GM23248 (cell line): ENCODE measurements at regions not wholly inside any gene's neighbourhood (a gene's known extent, or its start where the extent isn't known, plus 50 kb on each side); places are given as distances from the start of the nearest gene placed in this dataset.
"Not testable (repeated sequence)": the region's sequence is repeated elsewhere in the genome, so short reads cannot be mapped to it uniquely, and the experiment has no call there.

Experiments used
- DNase-seq: peaks from one replicate; pipeline ENCODE4 v3.0.0-alpha.2; 2015
- H2AFZ ChIP-seq: fragments of 200-600 bp; sonication (generic); 2 replicates; pipeline ENCODE4 v1.6.1; 2016; ENCODE audit warnings: antibody characterized with exemption
- H3F3A ChIP-seq: fragments of 200-600 bp; sonication (generic); 2 replicates; pipeline ENCODE4 v1.6.1; 2016; ENCODE audit warnings: mild to moderate bottlenecking, antibody characterized with exemption, mixed run types; ENCODE audit not compliant: insufficient read depth
- H3K27ac ChIP-seq: fragments of 200-600 bp; sonication (generic); 2 replicates; pipeline ENCODE4 v1.5.1; 2016; ENCODE audit warnings: mild to moderate bottlenecking
- H3K27me3 ChIP-seq: fragments of 200-600 bp; sonication (generic); replicated peaks from 2 replicates; pipeline ENCODE4 v1.6.1; 2016; ENCODE audit warnings: mild to moderate bottlenecking; ENCODE audit not compliant: insufficient read depth
- H3K36me3 ChIP-seq: fragments of 200-600 bp; sonication (generic); 2 replicates; pipeline ENCODE4 v1.6.1; 2016; ENCODE audit warnings: low read depth, mild to moderate bottlenecking
- H3K4me1 ChIP-seq: fragments of 200-600 bp; sonication (generic); 2 replicates; pipeline ENCODE4 v1.6.1; 2016; ENCODE audit warnings: mild to moderate bottlenecking; ENCODE audit not compliant: insufficient read depth
- H3K4me2 ChIP-seq: fragments of 200-600 bp; sonication (generic); one replicate; pipeline ENCODE4 v1.6.1; 2016; ENCODE audit warnings: mild to moderate bottlenecking; ENCODE audit not compliant: unreplicated experiment
- H3K4me3 ChIP-seq: fragments of 200-600 bp; sonication (generic); 2 replicates; pipeline ENCODE4 v1.5.1; 2016; ENCODE audit warnings: mild to moderate bottlenecking
- H3K79me2 ChIP-seq: fragments of 200-600 bp; sonication (generic); 2 replicates; pipeline ENCODE4 v1.6.1; 2016; ENCODE audit warnings: mild to moderate bottlenecking; ENCODE audit not compliant: insufficient read depth
- H3K9ac ChIP-seq: fragments of 200-600 bp; sonication (generic); 2 replicates; pipeline ENCODE4 v1.6.1; 2016; ENCODE audit warnings: mild to moderate bottlenecking
- H3K9me2 ChIP-seq: fragments of 200-600 bp; sonication (generic); 2 replicates; pipeline ENCODE4 v1.6.1; 2016; ENCODE audit warnings: mixed run types, mild to moderate bottlenecking, moderate library complexity; ENCODE audit not compliant: insufficient read depth
- H3K9me3 ChIP-seq: fragments of 200-600 bp; sonication (generic); one replicate; pipeline ENCODE4 v1.6.1; 2017; ENCODE audit warnings: low read depth
- H4K20me1 ChIP-seq: fragments of 200-600 bp; sonication (generic); 2 replicates; pipeline ENCODE4 v1.6.0; 2016; ENCODE audit not compliant: insufficient read depth
- EZH2 ChIP-seq: fragments of 200-600 bp; sonication (generic); IDR thresholded peaks from 2 replicates; pipeline ENCODE4 v1.6.1; 2018; ENCODE audit warnings: antibody characterized with exemption, mild to moderate bottlenecking; ENCODE audit not compliant: insufficient read depth, poor library complexity, severe bottlenecking
- EZH2phosphoT487 ChIP-seq: fragments of 200-600 bp; sonication (generic); IDR thresholded peaks from 2 replicates; pipeline ENCODE4 v1.6.1; 2018; ENCODE audit warnings: antibody characterized with exemption, moderate library complexity, mild to moderate bottlenecking, low read depth; ENCODE audit not compliant: insufficient read depth
- WGBS, 2 experiments: methylation state at CpG; one replicate each; pipeline ENCODE4 v1.1.6; 2015 to 2017; ENCODE audit warnings: low lambda C conversion rate in 2 of 2, low coverage in 1 of 2; ENCODE audit errors: missing lambda C conversion rate in 2 of 2; 5-methylcytosine and 5-hydroxymethylcytosine counted together
- in situ Hi-C: fragments of 300-500 bp; cut with MboI; formaldehyde crosslinking; loops from 2 replicates; pipeline ENCODE4 v1.15.0; 2020

GRCh38 chr12:131408036-131408365 is 302.9 kb upstream of the SFSWAP start:
- H3F3A ChIP-seq = no peaks in the 10 kb centered on the region
- 25 to 26% methylated on average over 6 of the region's 6 CpGs for WGBS, 2 experiments
- H3K27ac ChIP-seq = no peak overlapping the region
- in situ Hi-C loops = no loop called here
- H3K27me3 ChIP-seq = no peaks in the 10 kb centered on the region
- H3K9me2 ChIP-seq = no peaks in the 10 kb centered on the region
- H3K4me3 ChIP-seq = no peak overlapping the region
- no peak overlapping the region for H2AFZ ChIP-seq
- H3K9ac ChIP-seq = no peak overlapping the region
- H3K36me3 ChIP-seq = no peaks in the 10 kb centered on the region
- DNase-seq = no peak
- H3K79me2 ChIP-seq = no peaks in the 10 kb centered on the region
- no peaks in the 10 kb centered on the region for H3K4me1 ChIP-seq
- no peaks in the 10 kb centered on the region for H3K9me3 ChIP-seq
- H4K20me1 ChIP-seq = no peaks in the 10 kb centered on the region
- no peak for TF ChIP-seq EZH2
- TF ChIP-seq EZH2phosphoT487 = no peak
- no peak overlapping the region for H3K4me2 ChIP-seq

DNA sequence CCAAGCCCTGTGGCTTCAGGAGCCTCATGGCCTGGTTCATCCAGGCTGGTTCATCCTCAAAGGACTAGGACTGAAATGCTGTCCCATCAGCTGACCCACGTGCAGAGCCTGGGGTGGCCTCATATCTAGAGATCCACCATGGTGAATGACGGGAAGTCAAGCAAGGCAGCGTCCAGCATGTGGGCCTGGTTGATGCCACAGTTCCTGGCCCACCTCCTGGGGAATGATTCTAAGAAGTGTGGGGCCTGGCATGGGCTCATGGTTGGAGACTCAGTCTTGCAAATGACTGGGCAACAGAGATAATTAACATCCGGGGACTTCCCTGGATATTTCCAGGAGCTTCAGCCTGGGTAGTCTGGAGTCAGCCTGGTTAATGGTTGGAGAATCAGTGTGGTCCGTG is 302.4 kb upstream of the SFSWAP start:
- Histone ChIP-seq H4K20me1 (no peaks in the 10 kb centered on the region), H3K4me2 (no peak overlapping the region), H3K27ac (no peak overlapping the region), H3F3A (no peaks in the 10 kb centered on the region), H3K27me3 (no peaks in the 10 kb centered on the region), H3K9me2 (no peaks in the 10 kb centered on the region), H3K36me3 (no peaks in the 10 kb centered on the region), H3K9me3 (no peaks in the 10 kb centered on the region), H3K4me3 (no peak overlapping the region), H3K4me1 (no peaks in the 10 kb centered on the region), H3K9ac (no peak overlapping the region), H2AFZ (no peak overlapping the region), H3K79me2 (no peaks in the 10 kb centered on the region)
- TF ChIP-seq EZH2phosphoT487 (no peak), EZH2 (no peak)
- WGBS, 2 experiments = 22 to 23% methylated on average over 5 of the region's 5 CpGs
- DNase-seq = no peak
- in situ Hi-C loops = no loop called here

DNA sequence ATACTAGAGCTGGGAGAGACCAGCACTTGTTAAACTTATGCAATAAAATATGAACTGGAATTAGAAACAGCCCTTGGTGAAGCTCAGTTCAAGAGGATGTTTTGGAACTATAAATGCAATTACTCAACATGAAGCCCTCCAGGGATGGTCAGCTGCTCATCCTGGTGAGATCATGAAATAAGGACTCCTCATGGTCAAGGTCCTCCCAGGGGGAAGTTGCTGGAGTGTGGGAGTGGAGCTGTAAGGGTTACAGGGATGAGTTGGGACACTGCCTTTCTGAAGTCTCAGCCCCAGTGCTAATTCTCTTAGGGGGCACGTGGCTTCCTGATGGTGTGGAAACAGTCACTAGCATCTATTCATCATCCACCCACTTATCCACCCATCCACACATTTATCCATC is 301.7 kb upstream of the SFSWAP start:
- no peak overlapping the region for H3K27ac ChIP-seq
- H3K36me3 ChIP-seq = no peaks in the 10 kb centered on the region
- H4K20me1 ChIP-seq = no peaks in the 10 kb centered on the region
- in situ Hi-C loops = no loop called here
- no peaks in the 10 kb centered on the region for H3K4me1 ChIP-seq
- DNase-seq = no peak
- 0% methylated on average over 1 of the region's 1 CpG for WGBS, 2 experiments
- H3F3A ChIP-seq = no peaks in the 10 kb centered on the region
- no peaks in the 10 kb centered on the region for H3K9me2 ChIP-seq
- H3K27me3 ChIP-seq = no peaks in the 10 kb centered on the region
- no peaks in the 10 kb centered on the region for H3K79me2 ChIP-seq
- H3K9ac ChIP-seq = no peak overlapping the region
- H3K4me2 ChIP-seq = no peak overlapping the region
- H3K9me3 ChIP-seq = no peaks in the 10 kb centered on the region
- TF ChIP-seq EZH2 (no peak), EZH2phosphoT487 (no peak)
- H3K4me3 ChIP-seq = no peak overlapping the region
- H2AFZ ChIP-seq = no peak overlapping the region

DNA sequence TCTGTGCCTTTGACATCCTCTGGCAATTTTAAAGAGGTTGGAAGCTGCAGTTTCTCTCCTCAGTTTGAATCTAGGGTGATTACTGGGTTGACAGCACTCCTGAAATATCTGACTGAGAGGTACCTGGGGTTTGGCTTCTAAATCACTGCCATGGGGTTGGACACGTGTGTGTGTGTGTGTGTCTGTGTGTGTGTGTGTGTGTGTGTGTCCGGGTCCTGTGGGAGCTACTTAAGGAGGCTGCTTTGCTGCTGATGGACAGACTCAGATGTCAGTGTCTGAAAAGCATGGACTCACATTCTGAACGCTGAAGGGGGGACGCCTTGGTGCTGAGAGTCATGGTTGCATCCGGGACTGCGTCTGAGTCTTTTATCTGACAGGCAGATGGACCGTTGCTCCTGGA is 299.1 kb upstream of the SFSWAP start:
- not testable (repeated sequence) for H3K4me1 ChIP-seq, H3K4me2 ChIP-seq

DNA sequence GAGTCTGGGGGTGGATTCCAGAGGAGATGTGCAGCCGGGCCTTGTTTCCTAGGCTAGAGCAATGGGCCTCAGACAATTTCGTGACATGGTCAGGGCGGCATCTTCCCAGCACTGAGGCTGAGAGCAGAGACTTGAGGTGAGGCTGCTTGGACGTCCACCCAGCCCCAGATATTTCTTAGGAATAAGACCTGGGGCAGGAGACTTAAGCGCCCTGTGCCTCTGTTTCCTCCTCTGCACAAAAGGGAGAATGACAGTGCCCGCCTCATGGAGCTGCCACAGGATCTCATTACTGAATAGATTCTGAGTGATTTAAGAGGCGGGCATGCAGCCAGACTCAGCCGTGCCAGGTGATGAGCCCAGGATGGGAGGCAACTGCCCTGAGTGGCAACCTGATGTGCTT is 297.9 kb upstream of the SFSWAP start:
- H3K27ac ChIP-seq = no peak overlapping the region
- H3K4me1 ChIP-seq = no peaks in the 10 kb centered on the region
- no peaks in the 10 kb centered on the region for H3F3A ChIP-seq
- H3K4me3 ChIP-seq = no peak overlapping the region
- no peaks in the 10 kb centered on the region for H3K9me2 ChIP-seq
- no peak overlapping the region for H3K9ac ChIP-seq
- H3K9me3 ChIP-seq = no peaks in the 10 kb centered on the region
- H4K20me1 ChIP-seq = no peaks in the 10 kb centered on the region
- H3K79me2 ChIP-seq = no peaks in the 10 kb centered on the region
- no peak for TF ChIP-seq EZH2
- H3K36me3 ChIP-seq = no peaks in the 10 kb centered on the region
- in situ Hi-C loops = no loop called here
- H3K27me3 ChIP-seq = no peaks in the 10 kb centered on the region
- no peak for DNase-seq
- H2AFZ ChIP-seq = no peak overlapping the region
- WGBS, 2 experiments = 45 to 50% methylated on average over 8 of the region's 8 CpGs
- no peak overlapping the region for H3K4me2 ChIP-seq

More for the DNA sequence above, 299.1 kb upstream of the SFSWAP start:
- in situ Hi-C loops, H3K27ac ChIP-seq, DNase-seq, H3K36me3 ChIP-seq, H3K79me2 ChIP-seq, H3K4me3 ChIP-seq, H3K27me3 ChIP-seq, H3K9ac ChIP-seq, H3K9me2 ChIP-seq, H4K20me1 ChIP-seq, H2AFZ ChIP-seq, H3K9me3 ChIP-seq, H3F3A ChIP-seq: not testable (repeated sequence)
- 14 to 24% methylated on average over 7 of the region's 7 CpGs for WGBS, 2 experiments
